ENCODE measurements at regions not wholly inside any gene's neighbourhood (a gene's known extent, or its start where the extent isn't known, plus 50 kb on each side); places are given as distances from the start of the nearest gene placed in this dataset.

GRCh38 chr12:24499151-24500146 is 449.5 kb downstream of the BCAT1 start:
- CTCF ChIA-PET: no interaction called here

GRCh38 chr12:24496755-24497154 is 452.1 kb downstream of the BCAT1 start:
- no peak overlapping the region for H3K27ac ChIP-seq
- no peak for DNase-seq (ENCODE audit: low spot score)
- no peak for TF ChIP-seq CTCF (conservative IDR thresholded peaks at IDR 0.05; ENCODE audit: low read depth)
- ChIA-PET CTCF (no interaction called here), POLR2A (ENCODE audit: low non-redundant PET) (no interaction called here)

More at GRCh38 chr12:24499151-24500146, 449.5 kb downstream of the BCAT1 start:
- POLR2A ChIA-PET (ENCODE audit: low non-redundant PET): no interaction called here
- peak; percentile 3 for DNase-seq (ENCODE audit: low spot score)
- TF ChIP-seq CTCF (conservative IDR thresholded peaks at IDR 0.05; ENCODE audit: low read depth): no peak
- H3K27ac ChIP-seq: no peak overlapping the region

- ChIA-PET CTCF (no interaction called here), POLR2A (ENCODE audit: low non-redundant PET) (no interaction called here)
Observed at GRCh38 chr12:24494401-24494800, 454.5 kb downstream of the BCAT1 start.

GRCh38 chr12:24491968-24492367 is 456.9 kb downstream of the BCAT1 start:
- POLR2A ChIA-PET (ENCODE audit: low non-redundant PET): no interaction called here
- TF ChIP-seq CTCF (conservative IDR thresholded peaks at IDR 0.05; ENCODE audit: low read depth): no peak
- CTCF ChIA-PET: no interaction called here
- no peak overlapping the region for H3K27ac ChIP-seq
- no peak for DNase-seq (ENCODE audit: low spot score)

More at GRCh38 chr12:24494401-24494800, 454.5 kb downstream of the BCAT1 start:
- DNase-seq (ENCODE audit: low spot score): no peak
- TF ChIP-seq CTCF (conservative IDR thresholded peaks at IDR 0.05; ENCODE audit: low read depth): no peak
- H3K27ac ChIP-seq: no peak overlapping the region

- TF ChIP-seq CTCF (conservative IDR thresholded peaks at IDR 0.05; ENCODE audit: low read depth): no peak
- ChIA-PET POLR2A (ENCODE audit: low non-redundant PET) (no interaction called here), CTCF (interaction anchor here (0.6 kb wide), 1 partner anchor 607 kb away, joined by 3 read pairs; no protein-coding TSS in a partner anchor)
- no peak for DNase-seq (ENCODE audit: low spot score)
- H3K27ac ChIP-seq: no peak overlapping the region
Observed at GRCh38 chr12:24489939-24490338, 459.0 kb downstream of the BCAT1 start.

- POLR2A ChIA-PET (ENCODE audit: low non-redundant PET): no interaction called here
- TF ChIP-seq CTCF (conservative IDR thresholded peaks at IDR 0.05; ENCODE audit: low read depth): no peak
Observed at GRCh38 chr12:24488906-24489619, 459.8 kb downstream of the BCAT1 start.

More at GRCh38 chr12:24488906-24489619, 459.8 kb downstream of the BCAT1 start:
- no peak for DNase-seq (ENCODE audit: low spot score)
- H3K27ac ChIP-seq: no peak overlapping the region
- CTCF ChIA-PET: no interaction called here
